GM12878 (cell line): ENCODE measurements at regions not wholly inside any gene's neighbourhood (a gene's known extent, or its start where the extent isn't known, plus 50 kb on each side); places are given as distances from the start of the nearest gene placed in this dataset.
"Not testable (repeated sequence)": the region's sequence is repeated elsewhere in the genome, so short reads cannot be mapped to it uniquely, and the experiment has no call there.

ENCODE experiments used
- ATAC-seq: fragments of 200-7000 bp; cut with Tn5 transposase; 3 replicates; pipeline ENCODE4 v1.9.1; 2020; ENCODE audit warnings: mild to moderate bottlenecking, moderate library complexity
- BruUV-seq: library from RNA; stranded (reverse); fragments of 400-500 nt; replicated peaks from 2 replicates; lab custom pipeline; 2021; lab: Mats Ljungman, UMichigan
- CTCF ChIA-PET: fragments of 300-600 bp; sonication (Branson Sonifier 250); formaldehyde crosslinking; extraction: SDS; loops from one replicate; lab custom pipeline; 2021; ENCODE audit warnings: inconsistent platforms; lab: Yijun Ruan, JAX
- POLR2A ChIA-PET: fragments of 350-600 bp; formaldehyde crosslinking; extraction: SDS; loops from one replicate; lab custom pipeline; 2021; ENCODE audit warnings: inconsistent platforms; lab: Charles Lee
- RAD21 ChIA-PET: fragments of 300-600 bp; sonication (Branson Sonifier 250); formaldehyde crosslinking; loops from one replicate; lab custom pipeline; 2023; ENCODE audit warnings: antibody characterized with exemption; ENCODE audit not compliant: unreplicated experiment; lab: Charles Lee
- SMC1A ChIA-PET: fragments of 300-600 bp; sonication (Branson Sonifier 250); formaldehyde crosslinking; loops from one replicate; lab custom pipeline; 2023; ENCODE audit not compliant: unreplicated experiment, uncharacterized antibody; lab: Charles Lee
- DNase-seq: peaks from one replicate; pipeline ENCODE4 v3.0.0-alpha.2; 2011; ENCODE audit warnings: low read depth, low spot score
- FAIRE-seq: peaks from 3 replicates; lab custom pipeline; 2011; peaks lifted over from hg19 to GRCh38; lab: Jason Lieb, UNC
- H2AFZ ChIP-seq: 2 replicates; pipeline ENCODE4 v1.6.0; 2011; ENCODE audit warnings: low read depth, low read length, control low read depth; ENCODE audit not compliant: control insufficient read depth
- H3K27ac ChIP-seq: 2 replicates; pipeline ENCODE4 v1.5.1; 2011; ENCODE audit warnings: control low read depth; ENCODE audit not compliant: control insufficient read depth, insufficient read depth
- H3K27me3 ChIP-seq, 2 experiments: replicated peaks in 1 of 2; 2 replicates each; pipeline versions ENCODE4 v1.6.0 to v1.6.1; 2011; ENCODE audit warnings: low read length in 1 of 2; ENCODE audit not compliant: control insufficient read depth in 2 of 2, insufficient read depth in 2 of 2
- H3K36me3 ChIP-seq, 2 experiments: 2 replicates each; pipeline ENCODE4 v1.5.1; 2011; ENCODE audit warnings: low read length in 1 of 2; ENCODE audit not compliant: control insufficient read depth in 2 of 2, insufficient read depth in 2 of 2
- H3K4me1 ChIP-seq: 2 replicates; pipeline ENCODE4 v1.6.1; 2011; ENCODE audit warnings: mild to moderate bottlenecking, low read length, moderate library complexity, mixed read lengths; ENCODE audit not compliant: control insufficient read depth, insufficient read depth
- H3K4me2 ChIP-seq: 2 replicates; pipeline ENCODE4 v1.6.0; 2011; ENCODE audit warnings: control low read depth; ENCODE audit not compliant: control insufficient read depth, insufficient read depth
- H3K4me3 ChIP-seq: fragments of 200-600 bp; sonication (generic); 2 replicates; pipeline ENCODE4 v1.5.1; 2016
- H3K79me2 ChIP-seq: 2 replicates; pipeline ENCODE4 v1.6.0; 2011; ENCODE audit warnings: low read length; ENCODE audit not compliant: control insufficient read depth, insufficient read depth
- H3K9ac ChIP-seq: 2 replicates; pipeline ENCODE4 v1.8.0; 2011; ENCODE audit warnings: low read length, control low read depth, mixed read lengths; ENCODE audit not compliant: control insufficient read depth, insufficient read depth
- H3K9me3 ChIP-seq: replicated peaks from 3 replicates; pipeline ENCODE4 v1.5.1; 2011; ENCODE audit warnings: mild to moderate bottlenecking, low read length; ENCODE audit not compliant: control insufficient read depth, insufficient read depth
- H4K20me1 ChIP-seq: 2 replicates; pipeline ENCODE4 v1.6.0; 2011; ENCODE audit not compliant: control insufficient read depth, insufficient read depth
- WGBS: methylation state at CpG from one replicate; pipeline ENCODE4 v1.1.6; 2016; ENCODE audit warnings: low lambda C conversion rate; ENCODE audit not compliant: insufficient replicate concordance, insufficient coverage; ENCODE audit errors: missing lambda C conversion rate; 5-methylcytosine and 5-hydroxymethylcytosine counted together
- in situ Hi-C: fragments of 300-500 bp; cut with MboI; formaldehyde crosslinking; loops from 9 replicates; pipeline ENCODE4 v1.14.3; 2018; ENCODE audit warnings: mixed read lengths
- intact Hi-C: fragments of 100-400 bp; cut with micrococcal nuclease; formaldehyde crosslinking; loops from one replicate; pipeline ENCODE4 v1.14.2; 2022; ENCODE audit not compliant: unreplicated experiment

DNA sequence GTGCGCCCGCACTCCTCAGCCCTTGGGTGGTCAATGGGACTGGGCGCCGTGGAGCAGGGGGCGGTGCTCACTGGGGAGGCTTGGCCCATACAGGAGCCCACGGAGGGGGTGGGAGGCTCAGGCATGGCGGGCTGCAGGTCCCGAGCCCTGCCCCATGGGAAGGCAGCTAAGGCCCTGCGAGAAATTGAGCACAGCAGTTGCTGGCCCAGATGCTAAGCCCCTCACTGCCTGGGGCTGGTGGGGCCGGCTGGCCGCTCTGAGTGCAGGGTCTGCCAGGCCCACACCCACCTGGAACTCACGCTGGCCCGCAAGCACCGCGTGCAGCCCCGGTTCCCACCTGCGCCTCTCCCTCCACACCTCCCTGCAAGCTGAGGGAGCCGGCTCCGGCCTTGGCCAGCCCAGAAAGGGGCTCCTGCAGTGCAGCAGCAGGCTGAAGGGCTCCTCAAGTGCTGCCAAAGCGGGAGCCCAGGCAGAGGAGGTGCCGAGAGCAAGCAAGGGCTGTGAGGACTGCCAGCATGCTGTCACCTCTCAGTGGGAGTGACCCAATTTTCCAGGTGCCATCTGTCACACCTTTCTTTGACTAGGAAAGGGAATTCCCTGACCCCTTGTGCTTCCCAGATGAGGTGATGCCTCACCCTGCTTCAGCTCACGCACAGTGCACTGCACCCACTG lies 642.3 kb upstream of the SYNCRIP start:
- ATAC-seq, H3K4me3 ChIP-seq, H3K27ac ChIP-seq, SMC1A ChIA-PET, H3K79me2 ChIP-seq, H4K20me1 ChIP-seq, BruUV-seq, DNase-seq, FAIRE-seq, H2AFZ ChIP-seq, CTCF ChIA-PET, H3K4me2 ChIP-seq, H3K4me1 ChIP-seq, H3K9ac ChIP-seq, H3K36me3 ChIP-seq, intact Hi-C loops, POLR2A ChIA-PET, RAD21 ChIA-PET, H3K9me3 ChIP-seq, H3K27me3 ChIP-seq, in situ Hi-C loops: not testable (repeated sequence)
- WGBS: 30% methylated on average over 22 of the region's 22 CpGs

DNA sequence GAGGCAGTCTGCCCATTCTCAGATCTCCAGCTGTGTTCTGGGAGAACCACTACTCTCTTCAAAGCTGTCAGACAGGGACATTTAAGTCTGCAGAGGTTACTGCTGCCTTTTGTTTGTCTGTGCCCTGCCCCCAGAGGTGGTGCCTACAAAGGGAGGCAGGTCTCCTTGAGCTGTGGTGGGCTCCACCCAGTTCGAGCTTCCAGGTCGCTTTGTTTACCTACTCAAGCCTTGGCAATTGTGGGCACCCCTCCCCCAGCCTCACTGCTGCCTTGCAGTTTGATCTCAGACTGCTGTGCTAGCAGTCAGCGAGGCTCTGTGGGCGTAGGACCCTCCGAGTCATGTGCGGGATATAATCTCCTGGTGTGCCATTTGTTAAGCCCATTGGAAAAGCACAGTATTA lies 640.9 kb upstream of the SYNCRIP start:
- 52% methylated on average over 6 of the region's 6 CpGs for WGBS
- FAIRE-seq, H3K36me3 ChIP-seq, in situ Hi-C loops, H3K79me2 ChIP-seq, POLR2A ChIA-PET, H3K9ac ChIP-seq, DNase-seq, H4K20me1 ChIP-seq, BruUV-seq, H3K4me2 ChIP-seq, RAD21 ChIA-PET, H3K4me3 ChIP-seq, H2AFZ ChIP-seq, intact Hi-C loops, SMC1A ChIA-PET, CTCF ChIA-PET, H3K9me3 ChIP-seq, H3K27ac ChIP-seq, H3K27me3 ChIP-seq, ATAC-seq, H3K4me1 ChIP-seq: not testable (repeated sequence)
